NCI-H2171 treated with DMSO at 0.1 percent for 48 hours (cell line): ENCODE measurements at regions not wholly inside any gene's neighbourhood (a gene's known extent, or its start where the extent isn't known, plus 50 kb on each side); places are given as distances from the start of the nearest gene placed in this dataset.

ENCODE experiments used
- DNase-seq: peaks from one replicate; lab custom pipeline; 2025; lab: John Stamatoyannopoulos, UW

DNA sequence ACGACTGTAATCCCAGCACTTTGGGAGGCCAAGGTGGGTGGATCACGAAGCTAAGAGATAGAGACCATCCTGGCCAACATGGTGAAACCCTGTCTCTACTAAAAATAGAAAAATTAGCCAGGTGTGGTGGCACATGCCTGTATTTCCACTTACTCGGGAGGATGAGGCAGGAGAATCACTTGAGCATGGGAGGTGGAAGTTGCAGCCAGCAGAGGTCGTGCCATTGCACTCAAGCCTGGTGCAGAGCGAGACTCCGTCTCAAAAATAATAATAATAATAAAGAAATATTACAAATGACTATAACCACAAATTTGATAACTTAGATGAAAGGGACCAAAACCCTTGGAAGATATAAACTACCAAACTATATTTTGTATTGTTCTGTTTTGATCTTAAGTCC, 226.3 kb upstream of the GULP1 start:
- DNase-seq: no peak

DNA sequence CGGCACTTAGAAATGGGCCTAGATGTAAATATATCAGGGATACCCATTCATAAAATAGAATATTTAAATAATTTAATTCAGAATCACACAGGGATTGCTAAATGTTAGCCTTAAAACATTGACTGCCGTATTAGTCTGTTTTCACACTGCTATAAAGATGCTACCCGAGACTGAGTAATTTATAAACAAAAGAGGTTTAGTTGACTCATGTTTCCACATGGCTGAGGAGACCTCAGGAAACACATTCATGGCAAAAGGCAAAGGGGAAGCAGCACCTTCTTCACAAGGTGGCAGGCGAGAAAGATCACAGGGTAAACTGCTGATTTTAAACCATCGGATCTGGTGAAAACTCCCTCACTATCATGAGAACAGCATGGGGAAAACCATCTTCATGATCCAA, 223.6 kb upstream of the GULP1 start:
- no peak for DNase-seq

DNA sequence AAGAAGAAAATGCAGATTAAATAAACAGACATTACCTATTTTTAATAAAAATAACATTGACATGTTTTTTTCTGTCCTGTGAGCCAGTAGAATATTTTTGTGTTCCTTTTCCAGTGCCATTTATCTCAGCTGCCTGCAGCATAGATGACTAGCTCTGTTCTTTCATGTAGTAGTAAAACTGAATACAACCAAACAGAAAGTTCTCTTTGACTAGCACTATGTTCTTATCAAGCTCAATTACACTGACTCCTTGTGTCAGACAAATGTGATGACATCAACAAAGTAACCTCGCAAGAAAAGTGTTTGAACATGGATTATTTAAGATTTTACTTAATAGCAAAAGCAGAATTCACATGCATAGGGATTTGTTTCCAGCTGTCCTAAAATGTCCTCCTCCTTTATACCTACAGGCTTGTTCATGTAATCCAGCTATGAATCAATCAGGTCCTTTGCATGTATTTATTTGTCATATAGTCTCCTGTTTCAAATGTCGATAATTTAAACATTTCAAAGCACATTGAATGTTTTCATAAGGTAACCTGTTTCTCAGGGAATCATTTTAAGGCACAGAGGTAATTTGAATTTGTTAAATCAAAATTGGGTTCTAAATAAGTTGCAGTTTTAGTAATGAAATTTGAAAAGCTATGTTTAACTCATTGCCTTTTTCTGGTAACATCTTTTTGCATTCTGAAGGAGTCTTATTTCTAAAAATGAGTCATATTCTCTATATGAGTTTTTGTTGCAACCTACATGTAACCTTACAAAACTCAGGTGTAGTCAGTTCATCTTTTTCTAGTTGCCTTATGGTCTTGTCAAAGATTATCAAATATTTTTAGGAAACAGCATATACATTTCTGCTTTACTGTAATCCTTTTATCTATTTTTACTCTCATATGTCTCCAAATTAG, 215.3 kb upstream of the GULP1 start:
- DNase-seq: no peak

- DNase-seq: no peak
Observed at GRCh38 chr2:188077757-188078156, 213.9 kb upstream of the GULP1 start.

- DNase-seq: no peak
Observed at GRCh38 chr2:188078534-188078933, 213.1 kb upstream of the GULP1 start.

DNA sequence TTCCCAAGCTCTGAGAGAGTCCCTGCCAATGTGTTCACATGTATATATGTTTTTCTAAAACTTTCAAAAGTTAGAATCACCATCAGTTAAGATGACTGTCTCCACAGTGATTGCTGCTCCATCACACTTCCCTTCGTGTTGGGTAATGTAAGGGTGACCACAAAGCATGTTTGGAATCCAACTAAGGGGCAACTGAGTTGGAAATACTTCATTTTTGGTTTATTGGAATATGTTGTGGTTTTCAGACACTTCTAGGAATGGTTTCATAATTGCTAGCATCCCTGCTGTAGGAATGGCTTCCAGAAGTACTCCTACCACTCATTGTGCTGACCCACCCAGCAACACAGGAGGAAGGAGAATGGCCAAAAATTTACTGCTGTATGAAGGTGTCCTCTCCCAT, 212.5 kb upstream of the GULP1 start:
- no peak for DNase-seq

- DNase-seq: no peak
Observed at GRCh38 chr2:188085421-188085820, 206.3 kb upstream of the GULP1 start.

DNA sequence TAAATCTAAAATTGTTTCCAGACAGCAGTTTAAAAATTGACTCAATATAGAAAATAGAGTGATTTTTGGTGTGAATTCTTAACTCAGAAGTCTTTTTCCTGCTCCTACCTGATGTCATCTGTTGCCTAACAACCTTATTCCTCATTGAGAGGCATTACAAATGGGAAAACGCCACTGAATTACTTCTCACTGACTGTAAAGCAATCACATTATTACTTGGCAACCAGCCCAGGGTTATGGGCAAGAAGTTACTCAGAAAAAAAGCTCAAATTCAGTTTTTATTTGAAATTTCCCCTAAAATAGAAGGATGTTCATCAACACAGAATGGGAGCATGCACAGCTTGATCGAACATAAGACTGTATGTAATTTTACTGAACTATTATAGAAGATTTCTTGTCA, 201.8 kb upstream of the GULP1 start:
- DNase-seq: no peak

DNA sequence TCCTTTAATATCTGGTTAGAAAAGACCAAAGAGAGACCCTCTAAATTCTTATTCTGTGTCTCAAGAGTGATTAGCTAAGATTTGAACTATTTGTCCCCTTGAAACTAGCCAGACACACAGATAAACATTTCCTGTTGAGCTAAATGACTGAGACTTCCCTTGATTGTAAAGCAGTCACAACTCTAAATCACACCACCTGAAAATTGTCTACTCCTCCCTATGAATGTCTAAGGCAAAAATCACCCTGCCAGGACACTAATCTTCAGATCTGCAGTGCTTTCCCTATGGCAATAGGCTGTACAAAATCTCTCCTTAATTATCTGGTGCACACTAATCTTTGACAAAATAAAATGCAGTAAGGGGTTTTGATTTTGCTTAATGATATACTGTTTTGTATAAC, 200.5 kb upstream of the GULP1 start:
- DNase-seq: no peak

GRCh38 chr2:188092734-188093133, 198.9 kb upstream of the GULP1 start:
- no peak for DNase-seq

DNA sequence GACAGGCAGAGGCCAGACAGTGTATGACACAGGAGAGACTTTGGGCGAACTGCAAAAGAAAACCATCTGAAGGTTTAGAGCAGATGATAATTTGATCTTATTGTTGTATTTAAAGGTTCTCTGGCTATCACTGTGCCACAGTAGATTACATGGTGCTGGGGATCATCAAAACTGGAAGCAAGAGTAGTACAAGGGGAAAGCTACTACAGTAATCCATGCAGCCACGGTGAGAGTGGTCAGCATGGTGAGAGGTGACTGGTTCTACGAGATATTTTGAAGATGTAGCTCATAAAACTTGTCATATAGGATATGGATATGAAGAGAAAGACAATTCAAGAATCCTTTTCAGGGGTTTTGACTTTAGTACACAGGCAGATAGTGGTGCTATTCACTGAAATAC, 194.8 kb upstream of the GULP1 start:
- no peak for DNase-seq

DNA sequence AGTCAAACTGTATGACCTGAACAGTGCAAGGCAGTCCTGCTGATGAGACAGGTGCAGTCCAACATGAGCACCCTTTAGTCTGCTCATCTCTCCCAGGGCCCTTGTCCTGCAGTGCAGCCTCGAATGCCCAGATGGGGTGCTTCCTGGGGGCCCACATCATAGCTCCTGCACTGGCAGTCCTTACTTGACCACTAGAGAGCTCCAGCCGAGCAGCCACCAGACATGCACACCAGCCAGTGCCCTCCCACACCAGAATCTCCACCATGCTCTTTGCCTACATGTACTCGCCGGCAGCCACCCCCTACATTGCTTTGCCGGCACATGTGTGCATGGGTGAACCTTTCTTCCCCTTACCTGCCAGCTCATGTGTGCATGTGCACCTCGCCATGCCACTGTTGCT, 188.8 kb upstream of the GULP1 start:
- DNase-seq: no peak

GRCh38 chr2:188114014-188114413, 177.7 kb upstream of the GULP1 start:
- DNase-seq: no peak

DNA sequence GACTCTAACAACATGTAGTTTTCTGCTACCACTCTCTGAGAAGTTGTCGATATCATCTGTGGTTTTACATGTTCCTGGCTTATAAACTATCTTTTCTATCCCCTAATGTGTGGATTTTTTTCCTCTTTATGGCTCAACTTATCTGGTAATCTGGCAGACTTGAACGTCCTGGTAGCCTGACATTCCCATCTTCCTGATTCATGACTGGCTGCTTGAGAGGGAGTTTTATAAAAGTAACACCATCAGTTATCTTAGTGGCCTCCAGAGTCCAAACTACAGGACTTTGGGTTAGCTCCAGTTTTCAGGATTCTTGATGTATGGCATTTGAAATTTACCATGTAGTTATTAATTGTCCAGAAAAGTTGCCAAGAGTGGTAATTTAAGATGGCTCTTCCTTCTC, 174.0 kb upstream of the GULP1 start:
- DNase-seq: no peak

GRCh38 chr2:188118431-188118830, 173.2 kb upstream of the GULP1 start:
- no peak for DNase-seq

DNA sequence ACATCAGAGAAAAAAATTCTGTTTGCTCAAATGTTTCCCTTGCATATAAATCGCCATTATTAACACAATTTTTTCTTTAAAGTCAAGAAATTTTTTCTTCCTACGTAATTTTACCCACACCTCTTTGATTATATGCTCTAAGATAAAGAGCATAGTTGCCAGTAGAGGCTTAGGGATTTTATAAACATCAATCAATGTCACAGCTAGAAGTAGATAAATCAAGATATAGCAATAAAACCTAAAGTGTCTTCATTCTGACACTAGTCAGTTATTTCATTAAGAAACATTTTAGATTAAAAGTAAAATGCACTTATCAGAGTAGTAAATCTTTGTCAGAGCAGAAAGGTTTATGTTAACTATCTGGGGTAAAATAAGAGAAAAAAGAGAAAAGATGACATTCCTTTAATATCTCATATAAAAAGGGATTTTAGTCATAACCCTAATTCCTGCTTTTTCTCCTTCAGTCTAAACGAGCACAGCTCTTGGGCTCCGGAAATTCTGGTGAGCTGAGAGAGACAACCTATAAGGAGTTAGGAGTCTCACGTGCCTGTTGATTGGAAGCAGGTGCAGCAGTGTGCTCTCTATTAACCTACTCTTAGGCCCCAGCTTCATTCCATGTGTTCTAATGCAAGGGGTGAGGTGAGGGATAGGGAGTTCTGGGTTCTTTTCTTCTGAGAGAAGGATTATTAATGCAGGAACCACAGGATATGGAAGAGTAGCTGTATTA, 172.4 kb upstream of the GULP1 start:
- no peak for DNase-seq

- no peak for DNase-seq
Observed at GRCh38 chr2:188122985-188123384, 168.7 kb upstream of the GULP1 start.

DNA sequence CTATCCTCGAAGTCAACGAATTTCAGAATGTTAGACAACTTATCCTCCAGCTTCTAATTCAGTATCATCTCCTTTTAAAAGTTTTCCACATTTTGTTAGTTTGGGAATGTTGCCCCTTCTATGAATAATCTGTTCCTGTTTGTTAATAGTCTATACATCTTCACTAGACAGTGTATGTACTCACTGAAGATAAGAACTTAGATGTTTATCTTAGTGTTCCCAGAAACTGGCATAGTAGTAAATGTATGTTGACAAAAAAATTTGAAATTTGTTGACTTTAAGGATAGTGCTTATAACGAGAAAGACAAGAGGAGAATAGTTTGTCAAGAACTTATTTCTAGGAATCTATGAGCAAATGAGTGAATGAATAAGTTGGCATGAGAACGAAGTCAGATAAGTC, 162.0 kb upstream of the GULP1 start:
- DNase-seq: no peak

DNA sequence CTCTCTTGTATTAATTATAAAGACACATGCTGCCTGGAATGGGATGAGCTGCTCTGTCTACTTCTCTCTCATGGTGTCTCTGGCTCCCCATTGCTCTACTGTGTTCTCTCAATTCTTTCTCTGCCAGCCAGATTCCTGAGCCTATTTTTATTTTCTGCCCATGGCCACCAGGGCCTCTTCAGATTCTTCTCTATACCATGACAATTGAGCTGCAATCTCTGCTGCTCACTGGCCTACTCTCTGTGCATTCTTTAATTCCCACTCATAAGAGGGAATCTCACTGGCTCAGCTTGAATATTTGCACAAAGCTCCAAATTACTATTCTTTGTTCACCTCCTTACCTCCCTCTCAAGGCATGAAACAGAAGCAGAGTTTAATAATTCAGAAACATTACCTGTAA, 161.4 kb upstream of the GULP1 start:
- DNase-seq: no peak

DNA sequence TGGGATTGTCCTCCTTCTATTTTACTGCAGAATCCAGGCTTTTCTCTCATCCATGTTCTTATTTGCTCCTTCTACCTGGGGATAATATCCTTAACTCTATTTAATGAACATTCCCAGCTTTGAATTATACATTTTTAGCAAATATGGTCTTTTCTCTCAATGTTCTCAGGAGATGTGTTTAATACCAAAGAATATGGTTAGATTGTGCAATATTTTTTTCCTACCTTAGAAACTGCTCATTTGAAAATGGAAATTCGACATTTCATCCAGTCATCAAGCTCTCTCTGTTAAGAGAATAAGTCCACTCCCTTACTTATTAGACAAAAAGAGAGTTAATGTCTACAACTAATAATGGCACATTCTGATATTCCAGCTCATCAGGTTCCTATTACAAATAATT, 160.4 kb upstream of the GULP1 start:
- no peak for DNase-seq

DNA sequence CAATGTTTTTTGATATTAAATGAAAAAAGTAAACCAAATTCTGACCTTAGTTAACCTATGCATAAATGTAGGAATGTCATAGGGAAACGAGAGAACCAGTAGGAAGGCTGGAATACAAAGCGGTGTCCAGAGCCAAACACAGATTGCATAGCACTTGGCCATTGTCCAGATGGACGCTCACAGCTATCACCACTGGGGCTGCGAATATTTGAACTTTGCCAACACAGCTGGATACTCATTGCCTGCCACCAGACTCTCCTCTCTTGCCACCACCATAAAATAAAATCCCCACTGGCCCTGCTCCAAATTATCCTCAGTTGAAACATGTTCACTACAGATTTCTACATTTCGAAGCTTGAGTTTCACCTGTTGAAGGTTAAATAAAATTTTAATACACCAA, 159.3 kb upstream of the GULP1 start:
- no peak for DNase-seq

- no peak for DNase-seq
Observed at GRCh38 chr2:188134241-188134640, 157.4 kb upstream of the GULP1 start.

GRCh38 chr2:188138313-188138712, 153.4 kb upstream of the GULP1 start:
- no peak for DNase-seq

GRCh38 chr2:188142088-188142487, 149.6 kb upstream of the GULP1 start:
- DNase-seq: no peak
